ENCODE measurements at regions not wholly inside any gene's neighbourhood (a gene's known extent, or its start where the extent isn't known, plus 50 kb on each side); places are given as distances from the start of the nearest gene placed in this dataset.
A peak's percentile ranks its signal among the peaks of the same experiment; 100 is the strongest.

- Mint-ChIP-seq H3K27ac (no peak overlapping the region), H3K4me1 (no peaks in the 10 kb centered on the region), H3K27me3 (peaks cover 7 to 8% of the 10 kb centered on the region in 2 donors), H3K36me3 (no peaks in the 10 kb centered on the region), H3K9me3 (no peaks in the 10 kb centered on the region), H3K4me3 (no peak overlapping the region)
- no peak for ATAC-seq (replicated peaks)
- no peak for DNase-seq
Observed at GRCh38 chr20:51970858-51971257, 168.5 kb upstream of the SALL4 start.

- DNase-seq (no peak), ATAC-seq (replicated peaks) (no peak)
- Mint-ChIP-seq H3K4me1 (no peaks in the 10 kb centered on the region), H3K36me3 (no peaks in the 10 kb centered on the region), H3K27me3 (peaks cover 8 to 11% of the 10 kb centered on the region in 2 donors), H3K9me3 (no peaks in the 10 kb centered on the region), H3K4me3 (no peak overlapping the region), H3K27ac (no peak overlapping the region)
Observed at GRCh38 chr20:51969191-51969590, 166.9 kb upstream of the SALL4 start.

GRCh38 chr20:51968151-51968550 is 165.8 kb upstream of the SALL4 start:
- no peak overlapping the region for H3K27ac Mint-ChIP-seq
- no peak overlapping the region for H3K4me3 Mint-ChIP-seq
- ATAC-seq (replicated peaks) (no peak), DNase-seq (no peak)
- no peaks in the 10 kb centered on the region for H3K36me3 Mint-ChIP-seq
- H3K4me1 Mint-ChIP-seq: no peaks in the 10 kb centered on the region
- H3K9me3 Mint-ChIP-seq: no peaks in the 10 kb centered on the region
- peaks cover 8 to 11% of the 10 kb centered on the region in 2 donors for H3K27me3 Mint-ChIP-seq

GRCh38 chr20:51966296-51966971 is 164.1 kb upstream of the SALL4 start:
- ATAC-seq (replicated peaks): peak in 1 of 2 donors; percentile 53
- H3K27ac Mint-ChIP-seq: no peak overlapping the region
- no peak overlapping the region for H3K4me3 Mint-ChIP-seq

GRCh38 chr20:51961964-51962761 is 159.8 kb upstream of the SALL4 start:
- H3K27ac Mint-ChIP-seq: no peak overlapping the region
- no peaks in the 10 kb centered on the region for H3K4me1 Mint-ChIP-seq
- DNase-seq (no peak), ATAC-seq (replicated peaks) (no peak)
- no peaks in the 10 kb centered on the region for H3K36me3 Mint-ChIP-seq
- no peak overlapping the region for H3K4me3 Mint-ChIP-seq
- H3K27me3 Mint-ChIP-seq: peaks cover 17 to 18% of the 10 kb centered on the region in 2 donors
- H3K9me3 Mint-ChIP-seq: no peaks in the 10 kb centered on the region

More at GRCh38 chr20:51966296-51966971, 164.1 kb upstream of the SALL4 start:
- peaks cover 8 to 12% of the 10 kb centered on the region in 2 donors for H3K27me3 Mint-ChIP-seq
- H3K4me1 Mint-ChIP-seq: no peaks in the 10 kb centered on the region
- no peaks in the 10 kb centered on the region for H3K9me3 Mint-ChIP-seq
- H3K36me3 Mint-ChIP-seq: no peaks in the 10 kb centered on the region
- peak; percentile 9 for DNase-seq

GRCh38 chr20:51960047-51960675 is 157.8 kb upstream of the SALL4 start:
- Mint-ChIP-seq H3K4me3 (no peak overlapping the region), H3K27ac (no peak overlapping the region), H3K27me3 (peaks cover 13 to 17% of the 10 kb centered on the region in 2 donors), H3K36me3 (no peaks in the 10 kb centered on the region), H3K4me1 (no peaks in the 10 kb centered on the region), H3K9me3 (no peaks in the 10 kb centered on the region)
- DNase-seq: no peak
- ATAC-seq (replicated peaks): no peak

- DNase-seq (no peak), ATAC-seq (replicated peaks) (no peak)
- no peaks in the 10 kb centered on the region for H3K9me3 Mint-ChIP-seq
- H3K4me1 Mint-ChIP-seq: no peaks in the 10 kb centered on the region
- H3K36me3 Mint-ChIP-seq: no peaks in the 10 kb centered on the region
- H3K27ac Mint-ChIP-seq: no peak overlapping the region
- H3K27me3 Mint-ChIP-seq: peaks cover 12 to 13% of the 10 kb centered on the region in 2 donors
- H3K4me3 Mint-ChIP-seq: no peak overlapping the region
Observed at GRCh38 chr20:51959066-51959542, 156.8 kb upstream of the SALL4 start.

- Mint-ChIP-seq H3K4me3 (no peak overlapping the region), H3K4me1 (peaks cover 0 to 1% of the 10 kb centered on the region in 2 donors), H3K9me3 (peaks cover 0 to 3% of the 10 kb centered on the region in 2 donors), H3K27ac (no peak overlapping the region), H3K36me3 (peaks cover 0 to 4% of the 10 kb centered on the region in 2 donors), H3K27me3 (peaks cover 13 to 18% of the 10 kb centered on the region in 2 donors)
- ATAC-seq (replicated peaks) (no peak), DNase-seq (no peak)
Observed at GRCh38 chr20:51958099-51959065, 156.1 kb upstream of the SALL4 start.

- H3K9me3 Mint-ChIP-seq: peaks cover 0 to 3% of the 10 kb centered on the region in 2 donors
- peaks cover 10 to 11% of the 10 kb centered on the region in 2 donors for H3K27me3 Mint-ChIP-seq
- H3K36me3 Mint-ChIP-seq: peaks cover 0 to 4% of the 10 kb centered on the region in 2 donors
- peaks cover 0 to 1% of the 10 kb centered on the region in 2 donors for H3K4me1 Mint-ChIP-seq
- DNase-seq: no peak
- no peak for ATAC-seq (replicated peaks)
- H3K4me3 Mint-ChIP-seq: no peak overlapping the region
- no peak overlapping the region for H3K27ac Mint-ChIP-seq
Observed at GRCh38 chr20:51955756-51956155, 153.4 kb upstream of the SALL4 start.

GRCh38 chr20:51953731-51954340 is 151.5 kb upstream of the SALL4 start:
- H3K27ac Mint-ChIP-seq: no peak overlapping the region
- peaks cover 0 to 4% of the 10 kb centered on the region in 2 donors for H3K36me3 Mint-ChIP-seq
- no peak overlapping the region for H3K4me3 Mint-ChIP-seq
- H3K27me3 Mint-ChIP-seq: peaks cover 0 to 6% of the 10 kb centered on the region in 2 donors
- no peak for ATAC-seq (replicated peaks)
- DNase-seq: no peak
- peaks cover 0 to 3% of the 10 kb centered on the region in 2 donors for H3K9me3 Mint-ChIP-seq
- peaks cover 0 to 1% of the 10 kb centered on the region in 2 donors for H3K4me1 Mint-ChIP-seq

- DNase-seq: no peak
- no peak for ATAC-seq (replicated peaks)
- Mint-ChIP-seq H3K4me3 (no peak overlapping the region), H3K9me3 (peaks cover 0 to 3% of the 10 kb centered on the region in 2 donors), H3K27me3 (peaks cover 0 to 6% of the 10 kb centered on the region in 2 donors), H3K4me1 (peaks cover 0 to 1% of the 10 kb centered on the region in 2 donors), H3K27ac (no peak overlapping the region), H3K36me3 (peaks cover 0 to 4% of the 10 kb centered on the region in 2 donors)
Observed at GRCh38 chr20:51950926-51951325, 148.6 kb upstream of the SALL4 start.

- DNase-seq (no peak), ATAC-seq (replicated peaks) (no peak)
- no peak overlapping the region for H3K4me3 Mint-ChIP-seq
- H3K27ac Mint-ChIP-seq: no peak overlapping the region
- H3K9me3 Mint-ChIP-seq: no peaks in the 10 kb centered on the region
- H3K4me1 Mint-ChIP-seq: no peaks in the 10 kb centered on the region
- H3K36me3 Mint-ChIP-seq: no peaks in the 10 kb centered on the region
- H3K27me3 Mint-ChIP-seq: peaks cover 0 to 5% of the 10 kb centered on the region in 2 donors
Observed at GRCh38 chr20:51946586-51946985, 144.3 kb upstream of the SALL4 start.

GRCh38 chr20:51945881-51946280 is 143.6 kb upstream of the SALL4 start:
- H3K27me3 Mint-ChIP-seq: peaks cover 0 to 5% of the 10 kb centered on the region in 2 donors
- no peak overlapping the region for H3K27ac Mint-ChIP-seq
- no peak overlapping the region for H3K4me3 Mint-ChIP-seq
- H3K36me3 Mint-ChIP-seq: no peaks in the 10 kb centered on the region
- DNase-seq: no peak
- no peaks in the 10 kb centered on the region for H3K9me3 Mint-ChIP-seq
- H3K4me1 Mint-ChIP-seq: no peaks in the 10 kb centered on the region
- ATAC-seq (replicated peaks): no peak

Data from stimulated activated naive B cell treated with anti-CD40 and anti-IgM and Interleukin-4, amounts not matched to agents 10 μg/mL and 1 μg/mL and 100 μg/mL, for 72 hours (primary cell).